ENCODE measurements at regions not wholly inside any gene's neighbourhood (a gene's known extent, or its start where the extent isn't known, plus 50 kb on each side); places are given as distances from the start of the nearest gene placed in this dataset.
"Not testable (repeated sequence)": the region's sequence is repeated elsewhere in the genome, so short reads cannot be mapped to it uniquely, and the experiment has no call there.

GRCh38 chr9:61628951-61629350 lies 439.1 kb downstream of the SPATA31A7 start:
- H3K4me1 ChIP-seq (ENCODE audit: control insufficient read depth, insufficient read depth, low read length); H3K4me3 ChIP-seq (ENCODE audit: low read depth, low read length); H3K9me3 ChIP-seq (ENCODE audit: control insufficient read depth, insufficient read depth, low read depth, low read length); H3K27ac ChIP-seq (ENCODE audit: extremely low read depth, low read depth, low read length); CTCF ChIA-PET; POLR2A ChIA-PET; H3K36me3 ChIP-seq (ENCODE audit: control insufficient read depth in 2 of 2, insufficient read depth in 1 of 2, low read length in 2 of 2): not testable (repeated sequence)

- no peak overlapping the region for H3K4me3 ChIP-seq (ENCODE audit: low read depth, low read length)
- ChIA-PET CTCF (no interaction called here), POLR2A (no interaction called here)
- no peaks in the 10 kb centered on the region for H3K36me3 ChIP-seq (ENCODE audit: control insufficient read depth in 2 of 2, insufficient read depth in 1 of 2, low read length in 2 of 2)
- H3K4me1 ChIP-seq (ENCODE audit: control insufficient read depth, insufficient read depth, low read length) = no peaks in the 10 kb centered on the region
- H3K27ac ChIP-seq (ENCODE audit: extremely low read depth, low read depth, low read length) = no peak overlapping the region
- TF ChIP-seq ZFP37 (tag by site-specific recombination; IDR thresholded peaks at IDR 0.05) = no peak
- TF ChIP-seq ZNF132 (tag by site-specific recombination; IDR thresholded peaks at IDR 0.05; ENCODE audit: borderline replicate concordance) = no peak
- no peak for TF ChIP-seq ZNF394 (tag by site-specific recombination; IDR thresholded peaks at IDR 0.05; ENCODE audit: borderline replicate concordance)
- no peak for TF ChIP-seq ZNF354C (tag by site-specific recombination; IDR thresholded peaks at IDR 0.05; ENCODE audit: borderline replicate concordance, low read depth)
- TF ChIP-seq, protein P1, sequence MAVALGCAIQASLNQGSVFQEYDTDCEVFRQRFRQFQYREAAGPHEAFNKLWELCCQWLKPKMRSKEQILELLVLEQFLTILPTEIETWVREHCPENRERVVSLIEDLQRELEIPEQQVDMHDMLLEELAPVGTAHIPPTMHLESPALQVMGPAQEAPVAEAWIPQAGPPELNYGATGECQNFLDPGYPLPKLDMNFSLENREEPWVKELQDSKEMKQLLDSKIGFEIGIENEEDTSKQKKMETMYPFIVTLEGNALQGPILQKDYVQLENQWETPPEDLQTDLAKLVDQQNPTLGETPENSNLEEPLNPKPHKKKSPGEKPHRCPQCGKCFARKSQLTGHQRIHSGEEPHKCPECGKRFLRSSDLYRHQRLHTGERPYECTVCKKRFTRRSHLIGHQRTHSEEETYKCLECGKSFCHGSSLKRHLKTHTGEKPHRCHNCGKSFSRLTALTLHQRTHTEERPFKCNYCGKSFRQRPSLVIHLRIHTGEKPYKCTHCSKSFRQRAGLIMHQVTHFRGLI (tag by site-specific recombination; IDR thresholded peaks at IDR 0.05) = no peak
- no peak for TF ChIP-seq HOXA7 (CRISPR knock-in tag; IDR thresholded peaks at IDR 0.05; ENCODE audit: borderline replicate concordance)
- no peak for TF ChIP-seq HIC1 (tag by site-specific recombination; IDR thresholded peaks at IDR 0.05)
- TF ChIP-seq EGR2 (tag by site-specific recombination; IDR thresholded peaks at IDR 0.05; ENCODE audit: low read depth) = no peak
- TF ChIP-seq ZNF341 (tag by site-specific recombination; IDR thresholded peaks at IDR 0.05; ENCODE audit: low read depth) = no peak
- no peak for TF ChIP-seq ZNF391 (tag by site-specific recombination; IDR thresholded peaks at IDR 0.05; ENCODE audit: borderline replicate concordance, low read depth)
- TF ChIP-seq KLF16 (tag by site-specific recombination; IDR thresholded peaks at IDR 0.05) = no peak
- no peak for TF ChIP-seq ZNF510 (tag by site-specific recombination; IDR thresholded peaks at IDR 0.05; ENCODE audit: insufficient replicate concordance)
- no peak for TF ChIP-seq ZNF529 (tag by site-specific recombination; IDR thresholded peaks at IDR 0.05; ENCODE audit: insufficient replicate concordance)
- no peak for TF ChIP-seq KLF10 (tag by site-specific recombination; IDR thresholded peaks at IDR 0.05)
- no peak for TF ChIP-seq ZNF660 (tag by site-specific recombination; IDR thresholded peaks at IDR 0.05)
- TF ChIP-seq ZFP3 (tag by site-specific recombination; IDR thresholded peaks at IDR 0.05; ENCODE audit: low read depth) = no peak
- no peak for TF ChIP-seq SP7 (tag by site-specific recombination; IDR thresholded peaks at IDR 0.05)
- no peak for TF ChIP-seq ZNF629 (tag by site-specific recombination; IDR thresholded peaks at IDR 0.05)
- no peak for TF ChIP-seq ZNF169 (tag by site-specific recombination; IDR thresholded peaks at IDR 0.05)
- no peak for TF ChIP-seq ZBTB6 (tag by site-specific recombination; IDR thresholded peaks at IDR 0.05)
- no peaks in the 10 kb centered on the region for H3K9me3 ChIP-seq (ENCODE audit: control insufficient read depth, insufficient read depth, low read depth, low read length)
These were observed 444.4 kb downstream of the SPATA31A7 start for GRCh38 chr9:61634192-61634591.

GRCh38 chr9:61664232-61664631 lies 474.4 kb downstream of the SPATA31A7 start:
- H3K9me3 ChIP-seq (ENCODE audit: control insufficient read depth, insufficient read depth, low read depth, low read length); H3K36me3 ChIP-seq (ENCODE audit: control insufficient read depth in 2 of 2, insufficient read depth in 1 of 2, low read length in 2 of 2); H3K4me1 ChIP-seq (ENCODE audit: control insufficient read depth, insufficient read depth, low read length); CTCF ChIA-PET; H3K27ac ChIP-seq (ENCODE audit: extremely low read depth, low read depth, low read length); POLR2A ChIA-PET; H3K4me3 ChIP-seq (ENCODE audit: low read depth, low read length): not testable (repeated sequence)

Measured in HEK293 (cell line).